Glutamatergic neuron (in vitro differentiated cells): ENCODE measurements at regions not wholly inside any gene's neighbourhood (a gene's known extent, or its start where the extent isn't known, plus 50 kb on each side); places are given as distances from the start of the nearest gene placed in this dataset.

Experiments used
- DNase-seq: peaks from one replicate; pipeline ENCODE4 v3.0.0; 2022
- H3K27ac Mint-ChIP-seq: one replicate; pipeline ENCODE4 v1.8.0; 2020; ENCODE audit warnings: mild to moderate bottlenecking, mixed read lengths, inconsistent platforms; ENCODE audit not compliant: unreplicated experiment
- H3K27me3 Mint-ChIP-seq: one replicate; pipeline ENCODE4 v1.8.0; 2020; ENCODE audit warnings: mild to moderate bottlenecking, moderate library complexity, mixed read lengths, inconsistent platforms; ENCODE audit not compliant: unreplicated experiment
- H3K36me3 Mint-ChIP-seq: one replicate; pipeline ENCODE4 v1.8.0; 2020; ENCODE audit warnings: mild to moderate bottlenecking, mixed read lengths, inconsistent platforms; ENCODE audit not compliant: unreplicated experiment
- H3K4me1 Mint-ChIP-seq: one replicate; pipeline ENCODE4 v1.8.0; 2020; ENCODE audit warnings: mild to moderate bottlenecking, low read depth, mixed read lengths, inconsistent platforms; ENCODE audit not compliant: unreplicated experiment
- H3K4me3 Mint-ChIP-seq: one replicate; pipeline ENCODE4 v1.8.0; 2020; ENCODE audit warnings: mild to moderate bottlenecking, mixed read lengths, inconsistent platforms; ENCODE audit not compliant: unreplicated experiment
- H3K9me3 Mint-ChIP-seq: one replicate; pipeline ENCODE4 v1.8.0; 2020; ENCODE audit warnings: mild to moderate bottlenecking, moderate library complexity, mixed read lengths, inconsistent platforms; ENCODE audit not compliant: unreplicated experiment
- TF ChIP-seq, protein P1 (sequence below): fragments of 200-600 bp; sonication (generic); IDR thresholded peaks from one replicate; pipeline ENCODE4 v1.5.0; 2021; ENCODE audit not compliant: partially characterized antibody, unreplicated experiment

DNA sequence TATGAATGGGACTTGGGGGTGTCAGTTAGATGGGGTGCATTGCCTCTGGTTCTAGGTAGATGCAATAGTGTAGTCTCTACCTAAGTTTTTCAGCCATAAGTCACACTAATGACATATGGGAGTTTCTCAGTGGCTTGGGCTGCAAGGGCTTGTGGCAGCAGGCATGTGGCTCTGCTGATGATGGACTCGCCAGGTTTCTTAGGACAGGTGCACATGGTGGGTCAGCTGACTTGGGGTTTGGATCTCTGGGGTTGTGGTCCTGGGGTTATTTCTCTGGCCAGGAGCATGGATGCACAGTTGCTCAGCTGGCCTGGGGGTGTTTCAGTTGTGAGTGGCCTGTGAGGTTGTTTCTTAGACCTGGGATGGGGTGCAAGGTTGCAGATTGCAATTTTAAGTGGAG, 120.0 kb upstream of the DCBLD2 start:
- H3K27me3 Mint-ChIP-seq: no peaks in the 10 kb centered on the region
- DNase-seq: no peak
- H3K4me3 Mint-ChIP-seq: no peak overlapping the region
- H3K9me3 Mint-ChIP-seq: no peaks in the 10 kb centered on the region
- H3K4me1 Mint-ChIP-seq: no peaks in the 10 kb centered on the region
- TF ChIP-seq, protein P1, sequence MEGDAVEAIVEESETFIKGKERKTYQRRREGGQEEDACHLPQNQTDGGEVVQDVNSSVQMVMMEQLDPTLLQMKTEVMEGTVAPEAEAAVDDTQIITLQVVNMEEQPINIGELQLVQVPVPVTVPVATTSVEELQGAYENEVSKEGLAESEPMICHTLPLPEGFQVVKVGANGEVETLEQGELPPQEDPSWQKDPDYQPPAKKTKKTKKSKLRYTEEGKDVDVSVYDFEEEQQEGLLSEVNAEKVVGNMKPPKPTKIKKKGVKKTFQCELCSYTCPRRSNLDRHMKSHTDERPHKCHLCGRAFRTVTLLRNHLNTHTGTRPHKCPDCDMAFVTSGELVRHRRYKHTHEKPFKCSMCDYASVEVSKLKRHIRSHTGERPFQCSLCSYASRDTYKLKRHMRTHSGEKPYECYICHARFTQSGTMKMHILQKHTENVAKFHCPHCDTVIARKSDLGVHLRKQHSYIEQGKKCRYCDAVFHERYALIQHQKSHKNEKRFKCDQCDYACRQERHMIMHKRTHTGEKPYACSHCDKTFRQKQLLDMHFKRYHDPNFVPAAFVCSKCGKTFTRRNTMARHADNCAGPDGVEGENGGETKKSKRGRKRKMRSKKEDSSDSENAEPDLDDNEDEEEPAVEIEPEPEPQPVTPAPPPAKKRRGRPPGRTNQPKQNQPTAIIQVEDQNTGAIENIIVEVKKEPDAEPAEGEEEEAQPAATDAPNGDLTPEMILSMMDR: no peak
- H3K36me3 Mint-ChIP-seq: no peaks in the 10 kb centered on the region
- no peak overlapping the region for H3K27ac Mint-ChIP-seq

DNA sequence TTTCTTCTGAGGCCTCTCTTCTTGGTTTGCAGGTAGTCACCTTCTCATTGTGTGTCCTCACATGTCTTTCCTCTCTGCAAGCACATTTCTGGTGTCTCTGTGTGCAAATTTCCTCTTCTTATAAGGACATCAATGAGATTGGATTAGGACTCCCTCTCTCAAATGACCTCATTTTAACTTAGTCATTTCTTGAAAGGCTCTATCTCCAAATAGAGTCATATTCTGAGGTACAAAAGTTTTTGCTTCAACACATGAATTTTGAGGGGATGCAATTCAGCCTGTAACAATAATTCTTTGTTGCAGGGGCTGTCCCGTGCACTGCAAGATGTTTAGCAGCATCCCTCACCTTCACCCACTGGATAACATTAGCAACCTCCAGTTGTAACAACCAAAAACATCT, 115.0 kb upstream of the DCBLD2 start:
- H3K27ac Mint-ChIP-seq: no peak overlapping the region
- no peaks in the 10 kb centered on the region for H3K4me1 Mint-ChIP-seq
- no peaks in the 10 kb centered on the region for H3K27me3 Mint-ChIP-seq
- no peaks in the 10 kb centered on the region for H3K36me3 Mint-ChIP-seq
- TF ChIP-seq, protein P1: no peak
- no peak for DNase-seq
- H3K9me3 Mint-ChIP-seq: no peaks in the 10 kb centered on the region
- no peak overlapping the region for H3K4me3 Mint-ChIP-seq

DNA sequence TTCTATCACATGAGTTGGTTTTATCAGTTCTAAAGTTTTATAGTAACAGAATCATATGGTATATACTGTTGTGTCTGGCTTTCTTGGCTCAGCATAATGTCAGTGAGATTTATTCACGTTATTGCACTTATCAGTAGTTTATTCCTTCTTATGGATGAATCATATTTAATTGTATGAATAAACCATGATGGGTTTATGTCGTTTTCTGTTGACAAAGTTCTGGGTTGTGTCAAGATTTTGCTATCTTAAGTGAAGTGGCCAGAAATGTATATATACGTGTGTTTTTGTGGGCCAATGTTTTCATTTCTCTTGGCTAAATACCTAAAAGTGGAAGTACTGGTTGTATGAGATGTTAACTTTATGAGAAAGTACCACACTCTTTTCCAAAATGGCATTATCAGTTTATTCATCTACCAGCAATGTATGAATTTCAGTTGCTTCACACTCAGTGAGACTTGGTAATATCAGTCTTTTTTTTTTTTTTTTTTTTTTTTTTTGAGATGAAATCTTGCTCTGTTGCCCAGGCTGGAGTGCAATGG, 112.4 kb upstream of the DCBLD2 start:
- Mint-ChIP-seq H3K4me1 (no peaks in the 10 kb centered on the region), H3K27me3 (no peaks in the 10 kb centered on the region), H3K4me3 (no peak overlapping the region), H3K27ac (no peak overlapping the region), H3K9me3 (no peaks in the 10 kb centered on the region), H3K36me3 (no peaks in the 10 kb centered on the region)
- TF ChIP-seq, protein P1: no peak
- no peak for DNase-seq

DNA sequence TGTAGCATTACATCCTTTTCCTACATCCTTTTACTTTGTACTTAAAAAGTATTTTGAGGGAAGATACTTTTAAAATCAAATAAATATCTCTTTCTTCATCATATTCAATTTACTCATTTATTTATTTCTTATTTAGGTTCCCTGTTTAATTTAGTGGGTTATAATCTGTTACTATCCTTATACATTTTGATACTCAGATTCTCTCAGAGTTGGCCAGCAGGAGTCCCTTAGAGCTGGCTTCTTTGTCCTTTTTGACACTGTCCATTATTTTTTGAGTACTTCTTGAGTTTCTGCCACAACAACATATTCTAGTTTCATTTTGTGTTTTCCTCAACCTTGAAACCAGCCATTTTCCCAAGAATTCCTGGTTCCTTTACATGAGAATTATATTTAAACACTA, 111.6 kb upstream of the DCBLD2 start:
- H3K27me3 Mint-ChIP-seq: no peaks in the 10 kb centered on the region
- H3K4me1 Mint-ChIP-seq: no peaks in the 10 kb centered on the region
- DNase-seq: no peak
- no peaks in the 10 kb centered on the region for H3K9me3 Mint-ChIP-seq
- no peaks in the 10 kb centered on the region for H3K36me3 Mint-ChIP-seq
- TF ChIP-seq, protein P1: no peak
- no peak overlapping the region for H3K4me3 Mint-ChIP-seq
- no peak overlapping the region for H3K27ac Mint-ChIP-seq

DNA sequence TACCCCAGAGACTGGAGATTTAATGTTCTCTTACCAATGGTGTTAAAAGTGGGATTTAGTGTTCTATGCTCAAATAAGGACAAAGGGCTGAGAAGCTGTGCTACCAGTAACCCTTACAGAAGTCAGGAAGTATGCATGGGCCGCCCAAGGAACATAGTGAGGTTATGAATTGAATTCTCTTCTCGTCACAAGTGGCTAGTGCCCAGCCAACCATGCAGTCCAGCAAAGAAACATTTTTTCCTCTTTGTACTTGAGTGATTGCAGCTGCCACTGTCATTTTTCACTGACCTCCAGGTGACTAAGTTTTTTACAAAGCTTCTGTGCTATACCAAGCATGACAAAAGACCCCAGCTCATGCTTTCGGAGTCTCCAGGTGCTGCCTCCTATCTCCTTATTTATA, 110.6 kb upstream of the DCBLD2 start:
- Mint-ChIP-seq H3K27me3 (no peaks in the 10 kb centered on the region), H3K27ac (no peak overlapping the region), H3K4me1 (no peaks in the 10 kb centered on the region), H3K36me3 (no peaks in the 10 kb centered on the region), H3K4me3 (no peak overlapping the region), H3K9me3 (no peaks in the 10 kb centered on the region)
- DNase-seq: no peak
- TF ChIP-seq, protein P1: no peak
